ACHN (cell line): ENCODE measurements at regions not wholly inside any gene's neighbourhood (a gene's known extent, or its start where the extent isn't known, plus 50 kb on each side); places are given as distances from the start of the nearest gene placed in this dataset.

Experiments
- DNase-seq: peaks from one replicate; pipeline ENCODE4 v3.0.0-alpha.2; 2015
- in situ Hi-C: cut with HindIII; loops from 2 replicates; pipeline ENCODE4 v1.10.0; 2017; ENCODE audit warnings: low sequenced_read_pairs, low pct_ligation_motif_present, low pct_unique_long_range_greater_than_20kb

- no peak for DNase-seq
- in situ Hi-C loops: no loop called here
Measured at GRCh38 chr4:149145803-149146202, 669.8 kb downstream of the IQCM start.

GRCh38 chr4:149144060-149144459 is 671.6 kb downstream of the IQCM start:
- in situ Hi-C loops: no loop called here
- no peak for DNase-seq

- in situ Hi-C loops: no loop called here
- DNase-seq: no peak
Measured at GRCh38 chr4:149141391-149141790, 674.3 kb downstream of the IQCM start.

GRCh38 chr4:149140841-149141240 is 674.8 kb downstream of the IQCM start:
- in situ Hi-C loops: no loop called here
- no peak for DNase-seq

GRCh38 chr4:149136951-149137620 is 678.6 kb downstream of the IQCM start:
- DNase-seq: no peak
- in situ Hi-C loops: no loop called here

- in situ Hi-C loops: no loop called here
- no peak for DNase-seq
Measured at GRCh38 chr4:149135062-149135461, 680.6 kb downstream of the IQCM start.

GRCh38 chr4:149121023-149121404 is 678.8 kb upstream of the NR3C2 start:
- in situ Hi-C loops: no loop called here
- DNase-seq: no peak

- DNase-seq: no peak
- in situ Hi-C loops: no loop called here
Measured at GRCh38 chr4:149120331-149121022, 678.3 kb upstream of the NR3C2 start.

- no peak for DNase-seq
- in situ Hi-C loops: no loop called here
Measured at GRCh38 chr4:149116806-149117205, 674.6 kb upstream of the NR3C2 start.

- DNase-seq: peak; percentile 42
- in situ Hi-C loops: no loop called here
Measured at GRCh38 chr4:149113804-149114430, 671.7 kb upstream of the NR3C2 start.

- DNase-seq: no peak
- in situ Hi-C loops: no loop called here
Measured at GRCh38 chr4:149112109-149112508, 669.9 kb upstream of the NR3C2 start.

- in situ Hi-C loops: no loop called here
- DNase-seq: no peak
Measured at GRCh38 chr4:149110481-149110880, 668.3 kb upstream of the NR3C2 start.

GRCh38 chr4:149108626-149109025 is 666.4 kb upstream of the NR3C2 start:
- DNase-seq: no peak
- in situ Hi-C loops: no loop called here

GRCh38 chr4:149102765-149103164 is 660.6 kb upstream of the NR3C2 start:
- no peak for DNase-seq
- in situ Hi-C loops: no loop called here

- in situ Hi-C loops: no loop called here
Measured at GRCh38 chr4:149101649-149102048, 659.4 kb upstream of the NR3C2 start.

GRCh38 chr4:149095811-149096210 is 653.6 kb upstream of the NR3C2 start:
- in situ Hi-C loops: no loop called here
- DNase-seq: no peak

More at GRCh38 chr4:149101649-149102048, 659.4 kb upstream of the NR3C2 start:
- no peak for DNase-seq

GRCh38 chr4:149095001-149095400 is 652.8 kb upstream of the NR3C2 start:
- in situ Hi-C loops: no loop called here

GRCh38 chr4:149084144-149084543 is 641.9 kb upstream of the NR3C2 start:
- DNase-seq: no peak
- in situ Hi-C loops: no loop called here

More at GRCh38 chr4:149095001-149095400, 652.8 kb upstream of the NR3C2 start:
- no peak for DNase-seq

- in situ Hi-C loops: no loop called here
- no peak for DNase-seq
Measured at GRCh38 chr4:149077181-149077580, 635.0 kb upstream of the NR3C2 start.

GRCh38 chr4:149076401-149076800 is 634.2 kb upstream of the NR3C2 start:
- in situ Hi-C loops: no loop called here
- no peak for DNase-seq
